GM23338 (cell line): ENCODE measurements at regions not wholly inside any gene's neighbourhood (a gene's known extent, or its start where the extent isn't known, plus 50 kb on each side); places are given as distances from the start of the nearest gene placed in this dataset.
A peak's percentile ranks its signal among the peaks of the same experiment; 100 is the strongest.

ENCODE experiments used
- ATAC-seq: fragments of 200-7000 bp; cut with Tn5 transposase; 3 replicates; pipeline ENCODE4 v1.9.1; 2020
- DNase-seq: peaks from one replicate; pipeline ENCODE4 v3.0.0-alpha.2; 2015; ENCODE audit warnings: low spot score
- H2AFZ ChIP-seq: fragments of 200-600 bp; sonication (generic); 2 replicates; pipeline ENCODE4 v1.8.0; 2016; ENCODE audit warnings: antibody characterized with exemption, mild to moderate bottlenecking, moderate library complexity
- H3F3A ChIP-seq: fragments of 200-600 bp; sonication (generic); replicated peaks from 2 replicates; pipeline ENCODE4 v1.8.0; 2017; ENCODE audit warnings: antibody characterized with exemption, mixed run types, low read depth
- H3K27ac ChIP-seq: fragments of 200-600 bp; sonication (generic); 2 replicates; pipeline ENCODE4 v1.6.1; 2016; ENCODE audit warnings: low read depth
- H3K27me3 ChIP-seq: fragments of 200-600 bp; sonication (generic); 2 replicates; pipeline ENCODE4 v1.8.0; 2016; ENCODE audit warnings: mild to moderate bottlenecking, mixed run types, moderate library complexity; ENCODE audit not compliant: insufficient read depth
- H3K36me3 ChIP-seq: fragments of 200-600 bp; sonication (generic); 2 replicates; pipeline ENCODE4 v1.8.0; 2016; ENCODE audit warnings: mild to moderate bottlenecking; ENCODE audit not compliant: insufficient read depth
- H3K4me1 ChIP-seq: fragments of 200-600 bp; sonication (generic); 2 replicates; pipeline ENCODE4 v1.8.0; 2016; ENCODE audit warnings: mild to moderate bottlenecking, moderate library complexity; ENCODE audit not compliant: insufficient read depth
- H3K4me2 ChIP-seq: fragments of 200-600 bp; sonication (generic); 2 replicates; pipeline ENCODE4 v1.7.1; 2017; ENCODE audit warnings: mixed run types
- H3K4me3 ChIP-seq: fragments of 200-600 bp; sonication (generic); 2 replicates; pipeline ENCODE4 v1.6.1; 2016; ENCODE audit warnings: mixed run types
- H3K79me2 ChIP-seq: fragments of 200-600 bp; sonication (generic); replicated peaks from 2 replicates; pipeline ENCODE4 v1.8.0; 2017; ENCODE audit warnings: mild to moderate bottlenecking; ENCODE audit not compliant: insufficient read depth
- H3K9me2 ChIP-seq: fragments of 200-600 bp; sonication (generic); 2 replicates; pipeline ENCODE4 v1.8.0; 2017; ENCODE audit not compliant: insufficient read depth
- H4K20me1 ChIP-seq: fragments of 200-600 bp; sonication (generic); replicated peaks from 2 replicates; pipeline ENCODE4 v1.8.0; 2017; ENCODE audit warnings: mild to moderate bottlenecking; ENCODE audit not compliant: insufficient read depth
- H3K27ac Mint-ChIP-seq: 2 replicates; pipeline ENCODE4 v1.8.0; 2020; ENCODE audit warnings: inconsistent platforms, mild to moderate bottlenecking, moderate library complexity, mixed read lengths
- H3K27me3 Mint-ChIP-seq: 3 replicates; pipeline ENCODE4 v1.8.0; 2022; ENCODE audit warnings: low read depth, mild to moderate bottlenecking, moderate library complexity, mixed read lengths, inconsistent platforms; ENCODE audit not compliant: insufficient read depth, poor library complexity
- H3K36me3 Mint-ChIP-seq: 3 replicates; pipeline ENCODE4 v1.8.0; 2021; ENCODE audit warnings: low read depth, mild to moderate bottlenecking, inconsistent platforms, moderate library complexity, mixed read lengths
- H3K4me1 Mint-ChIP-seq: 3 replicates; pipeline ENCODE4 v1.8.0; 2020; ENCODE audit warnings: mild to moderate bottlenecking, inconsistent platforms, mixed read lengths
- H3K4me3 Mint-ChIP-seq: 3 replicates; pipeline ENCODE4 v1.8.0; 2021; ENCODE audit warnings: moderate library complexity, mild to moderate bottlenecking, inconsistent platforms, mixed read lengths
- H3K9me3 Mint-ChIP-seq: 3 replicates; pipeline ENCODE4 v1.8.0; 2020; ENCODE audit warnings: moderate library complexity, mild to moderate bottlenecking, inconsistent platforms, mixed read lengths
- CREB1 ChIP-seq: fragments of 250-450 bp; sonication (Bioruptor Pico); IDR thresholded peaks from 2 replicates; pipeline ENCODE4 v1.5.0; 2020; ENCODE audit warnings: low read depth, mild to moderate bottlenecking, moderate library complexity
- CTCF ChIP-seq, 2 experiments: fragments of 200-600 bp in 1 of 2; sonication (generic) in 1 of 2; conservative IDR thresholded peaks; 2 replicates each; pipeline versions ENCODE4 v1.5.1 to v1.6.1; 2016 to 2017; ENCODE audit warnings: antibody characterized with exemption in 2 of 2, low read depth in 2 of 2, mild to moderate bottlenecking in 2 of 2, moderate library complexity in 1 of 2
- ETS1 ChIP-seq: IDR thresholded peaks from 2 replicates; pipeline ENCODE4 v1.6.1; 2016; ENCODE audit warnings: antibody characterized with exemption
- EZH2phosphoT487 ChIP-seq: fragments of 200-600 bp; sonication (generic); IDR thresholded peaks from one replicate; pipeline ENCODE4 v1.8.1; 2018; ENCODE audit warnings: antibody characterized with exemption; ENCODE audit not compliant: unreplicated experiment
- JUNB ChIP-seq: IDR thresholded peaks from one replicate; pipeline ENCODE4 v1.6.1; 2016; ENCODE audit warnings: antibody characterized with exemption; ENCODE audit not compliant: unreplicated experiment
- NANOG ChIP-seq: IDR thresholded peaks from 2 replicates; pipeline ENCODE4 v1.6.1; 2016; ENCODE audit warnings: antibody characterized with exemption, borderline replicate concordance
- POLR2AphosphoS5 ChIP-seq: IDR thresholded peaks from 2 replicates; pipeline ENCODE4 v1.6.1; 2016; ENCODE audit warnings: antibody characterized with exemption, low read depth
- REST ChIP-seq: IDR thresholded peaks from one replicate; pipeline ENCODE4 v1.6.1; 2018; ENCODE audit warnings: antibody characterized with exemption; ENCODE audit not compliant: unreplicated experiment
- ZNF114 ChIP-seq: fragments of 250-450 bp; sonication (Bioruptor Pico); IDR thresholded peaks from 2 replicates; pipeline ENCODE4 v1.5.0; 2020; ENCODE audit warnings: mild to moderate bottlenecking, moderate library complexity
- ZNF331 ChIP-seq: fragments of 250-450 bp; sonication (Bioruptor Pico); IDR thresholded peaks from 2 replicates; pipeline ENCODE4 v1.5.0; 2020; ENCODE audit warnings: low read depth, mild to moderate bottlenecking, moderate library complexity

GRCh38 chr4:164252286-164252685, 501.6 kb upstream of the SMIM31 start:
- Histone ChIP-seq H3K27me3 (no peaks in the 10 kb centered on the region), H3K9me2 (no peaks in the 10 kb centered on the region), H3K27ac (no peak overlapping the region), H4K20me1 (no peaks in the 10 kb centered on the region), H3K4me2 (no peak overlapping the region), H3K36me3 (no peaks in the 10 kb centered on the region), H3K4me1 (peaks cover 9% of the 10 kb centered on the region), H3F3A (no peaks in the 10 kb centered on the region), H2AFZ (no peak overlapping the region), H3K79me2 (no peaks in the 10 kb centered on the region), H3K4me3 (no peak overlapping the region)
- no peaks in the 10 kb centered on the region for H3K27me3 Mint-ChIP-seq
- peaks cover 8% of the 10 kb centered on the region for H3K4me1 Mint-ChIP-seq
- TF ChIP-seq ZNF114 (CRISPR knock-in tag) (no peak), ETS1 (no peak), CTCF (conservative IDR thresholded peaks at IDR 0.05; ENCODE audit: low read depth in 2 of 2) (no peak), REST (no peak), CREB1 (CRISPR knock-in tag) (peak; percentile 37; the same call in 1 of the 2 replicates)
- H3K4me3 Mint-ChIP-seq, result no peak overlapping the region
- DNase-seq (peak; percentile 76), ATAC-seq (peak; percentile 99)
- no peaks in the 10 kb centered on the region for H3K9me3 Mint-ChIP-seq
- H3K36me3 Mint-ChIP-seq, result no peaks in the 10 kb centered on the region
- H3K27ac Mint-ChIP-seq, result peak overlapping the region; percentile 63

- Histone ChIP-seq H3K79me2 (no peaks in the 10 kb centered on the region), H3K27me3 (no peaks in the 10 kb centered on the region), H3K4me1 (0 out of 2 replicates have a peak, but pooled peaks cover 3% of the 10 kb centered on the region), H3K9me2 (no peaks in the 10 kb centered on the region), H3F3A (no peaks in the 10 kb centered on the region), H3K27ac (no peak overlapping the region), H2AFZ (no peak overlapping the region), H3K4me2 (no peak overlapping the region), H4K20me1 (no peaks in the 10 kb centered on the region), H3K4me3 (no peak overlapping the region), H3K36me3 (no peaks in the 10 kb centered on the region)
- DNase-seq (no peak), ATAC-seq (no peak)
- no peak overlapping the region for H3K27ac Mint-ChIP-seq
- no peaks in the 10 kb centered on the region for H3K4me1 Mint-ChIP-seq
- no peaks in the 10 kb centered on the region for H3K36me3 Mint-ChIP-seq
- H3K4me3 Mint-ChIP-seq, result no peak overlapping the region
- H3K9me3 Mint-ChIP-seq, result no peaks in the 10 kb centered on the region
- no peaks in the 10 kb centered on the region for H3K27me3 Mint-ChIP-seq
- no peak for TF ChIP-seq EZH2phosphoT487
- no peak for TF ChIP-seq ZNF114 (CRISPR knock-in tag)
- no peak for TF ChIP-seq JUNB
- no peak for TF ChIP-seq POLR2AphosphoS5
- TF ChIP-seq ETS1, result no peak
- no peak for TF ChIP-seq REST
- no peak for TF ChIP-seq ZNF331 (CRISPR knock-in tag)
- TF ChIP-seq NANOG, result no peak
Observed at GRCh38 chr4:164261831-164262230, 492.1 kb upstream of the SMIM31 start.
